SK-N-SH (cell line): ENCODE measurements at regions not wholly inside any gene's neighbourhood (a gene's known extent, or its start where the extent isn't known, plus 50 kb on each side); places are given as distances from the start of the nearest gene placed in this dataset.
"Not testable (repeated sequence)": the region's sequence is repeated elsewhere in the genome, so short reads cannot be mapped to it uniquely, and the experiment has no call there.

Source experiments
- CTCF ChIA-PET: fragments of 300-600, 350-600 bp; formaldehyde crosslinking; extraction: SDS; loops from one replicate; lab custom pipeline; 2021; lab: Yijun Ruan, JAX
- POLR2A ChIA-PET: fragments of 350-600 bp; sonication (Branson Sonifier 250); formaldehyde crosslinking; extraction: SDS; loops from one replicate; lab custom pipeline; 2020; ENCODE audit warnings: antibody characterized with exemption, inconsistent platforms; lab: Yijun Ruan, JAX
- DNase-seq: peaks from one replicate; pipeline ENCODE4 v3.0.0; 2012
- H2AFZ ChIP-seq: fragments of 200-600 bp; sonication (generic); 2 replicates; pipeline ENCODE4 v1.8.1; 2016; ENCODE audit warnings: antibody characterized with exemption, mild to moderate bottlenecking, low read depth
- H3F3A ChIP-seq: fragments of 200-600 bp; sonication (generic); replicated peaks from 2 replicates; pipeline ENCODE3; 2016; ENCODE audit warnings: antibody characterized with exemption, mild to moderate bottlenecking; ENCODE audit not compliant: insufficient read depth
- H3K27ac ChIP-seq, 2 experiments: fragments of 200-500 bp in 1 of 2; fragments of 200-600 bp in 1 of 2; sonication (Bioruptor generic) in 1 of 2; sonication (generic), shearing (Covaris generic) in 1 of 2; 2 replicates each; pipeline versions ENCODE4 v1.5.1 to v1.6.1; 2014 to 2016; ENCODE audit warnings: low read depth in 2 of 2, inconsistent platforms in 1 of 2, low read length in 1 of 2, mild to moderate bottlenecking in 1 of 2, mixed read lengths in 1 of 2
- H3K27me3 ChIP-seq: fragments of 200-600 bp; sonication (generic), shearing (Covaris generic); 2 replicates; pipeline ENCODE4 v1.6.1; 2016; ENCODE audit warnings: mixed run types; ENCODE audit not compliant: insufficient read depth
- H3K36me3 ChIP-seq, 2 experiments: fragments of 200-500 bp in 1 of 2; fragments of 200-600 bp in 1 of 2; sonication (Bioruptor generic) in 1 of 2; sonication (generic) in 1 of 2; replicated peaks in 1 of 2; 2 replicates each; pipeline versions ENCODE3 to v1.5.1; 2014 to 2016; ENCODE audit warnings: low read length in 1 of 2, mild to moderate bottlenecking in 1 of 2; ENCODE audit not compliant: insufficient read depth in 2 of 2, control insufficient read depth in 1 of 2
- H3K4me1 ChIP-seq, 2 experiments: fragments of 200-500 bp in 1 of 2; fragments of 200-600 bp in 1 of 2; sonication (Bioruptor generic) in 1 of 2; sonication (generic), shearing (Covaris generic) in 1 of 2; 2 replicates each; pipeline versions ENCODE4 v1.5.1 to v1.6.1; 2014 to 2016; ENCODE audit warnings: low read depth in 1 of 2, low read length in 1 of 2, mixed run types in 1 of 2; ENCODE audit not compliant: insufficient read depth in 2 of 2, control insufficient read depth in 1 of 2
- H3K4me2 ChIP-seq: fragments of 200-600 bp; sonication (generic), shearing (Covaris generic); 2 replicates; pipeline ENCODE4 v1.6.1; 2017; ENCODE audit warnings: mixed run types
- H3K4me3 ChIP-seq, 2 experiments: fragments of 200-500 bp in 1 of 2; fragments of 200-600 bp in 1 of 2; sonication (Bioruptor generic) in 1 of 2; sonication (generic), shearing (Covaris generic) in 1 of 2; 2 replicates each; pipeline versions ENCODE4 v1.5.1 to v1.8.1; 2014 to 2016; ENCODE audit warnings: low read depth in 2 of 2, inconsistent platforms in 1 of 2, low read length in 1 of 2, mild to moderate bottlenecking in 1 of 2, mixed read lengths in 1 of 2, moderate library complexity in 1 of 2
- H3K79me2 ChIP-seq: fragments of 200-600 bp; sonication (generic); 2 replicates; pipeline ENCODE4 v1.8.1; 2017; ENCODE audit warnings: mild to moderate bottlenecking; ENCODE audit not compliant: insufficient read depth
- H3K9ac ChIP-seq: fragments of 200-600 bp; sonication (generic); 2 replicates; pipeline ENCODE4 v1.6.1; 2017; ENCODE audit warnings: mixed run types
- H3K9me2 ChIP-seq: fragments of 200-600 bp; sonication (generic); 2 replicates; pipeline ENCODE4 v1.6.1; 2017; ENCODE audit warnings: mixed run types
- H3K9me3 ChIP-seq: fragments of 200-600 bp; sonication (generic); 2 replicates; pipeline ENCODE4 v1.6.1; 2017; ENCODE audit warnings: mixed run types, mild to moderate bottlenecking, moderate library complexity
- H4K20me1 ChIP-seq: fragments of 200-600 bp; sonication (generic); 2 replicates; pipeline ENCODE4 v1.6.1; 2017; ENCODE audit warnings: mild to moderate bottlenecking, mixed run types; ENCODE audit not compliant: insufficient read depth
- ELF1 ChIP-seq: IDR thresholded peaks from 2 replicates; pipeline ENCODE4 v1.4.0; 2012
- EP300 ChIP-seq, 2 experiments: IDR thresholded peaks; 2 replicates each; pipeline versions ENCODE4 v1.4.0 to v1.6.1; 2012; ENCODE audit warnings: borderline replicate concordance in 1 of 2, low read depth in 1 of 2, low read length in 1 of 2
- FOSL2 ChIP-seq: IDR thresholded peaks from 2 replicates; pipeline ENCODE4 v1.4.0; 2012; ENCODE audit warnings: low read depth, mild to moderate bottlenecking, moderate library complexity, borderline replicate concordance
- FOXJ3 ChIP-seq: sonication (generic); formaldehyde crosslinking; IDR thresholded peaks from 2 replicates; pipeline ENCODE4 v1.5.1; 2020; ENCODE audit warnings: mild to moderate bottlenecking, missing genetic modification reagents
- FOXM1 ChIP-seq: IDR thresholded peaks from 2 replicates; pipeline ENCODE4 v1.4.0; 2012; ENCODE audit warnings: low read depth, mild to moderate bottlenecking
- JUND ChIP-seq: IDR thresholded peaks from 2 replicates; pipeline ENCODE4 v1.4.0; 2012
- MEF2A ChIP-seq: IDR thresholded peaks from 2 replicates; pipeline ENCODE4 v1.4.0; 2012; ENCODE audit warnings: low read depth, borderline replicate concordance
- MXI1 ChIP-seq: IDR thresholded peaks from 2 replicates; pipeline ENCODE4 v1.6.1; 2012; ENCODE audit warnings: mild to moderate bottlenecking, low read depth, low read length, improper control_type of control experiment
- NFIC ChIP-seq: IDR thresholded peaks from 2 replicates; pipeline ENCODE4 v1.4.0; 2012; ENCODE audit warnings: borderline replicate concordance
- NRF1 ChIP-seq: IDR thresholded peaks from 2 replicates; pipeline ENCODE4 v1.6.1; 2012; ENCODE audit warnings: low read depth, mild to moderate bottlenecking, low read length
- POLR2AphosphoS5 ChIP-seq: IDR thresholded peaks from 2 replicates; pipeline ENCODE4 v1.6.1; 2012; ENCODE audit warnings: low read depth, low read length
- RXRA ChIP-seq: IDR thresholded peaks from 2 replicates; pipeline ENCODE4 v1.4.0; 2012; ENCODE audit warnings: low read depth, mild to moderate bottlenecking, borderline replicate concordance
- SMC3 ChIP-seq: IDR thresholded peaks from 2 replicates; pipeline ENCODE4 v1.6.1; 2012; ENCODE audit warnings: low read depth, low read length, improper control_type of control experiment
- YY1 ChIP-seq: IDR thresholded peaks from 2 replicates; pipeline ENCODE4 v1.4.0; 2012; ENCODE audit warnings: low read depth, mild to moderate bottlenecking
- WGBS: methylation state at CpG from one replicate; pipeline ENCODE4 v1.1.6; 2017; ENCODE audit warnings: low lambda C conversion rate; 5-methylcytosine and 5-hydroxymethylcytosine counted together
- TF ChIP-seq, protein P1 (sequence below): IDR thresholded peaks from 2 replicates; pipeline ENCODE4 v1.4.0; 2012; ENCODE audit warnings: low read depth
- TF ChIP-seq, protein P2 (sequence below): IDR thresholded peaks from 2 replicates; pipeline ENCODE4 v1.6.1; 2012; ENCODE audit warnings: mild to moderate bottlenecking, low read depth, low read length, moderate library complexity
- TF ChIP-seq, protein P3 (sequence below): IDR thresholded peaks from 2 replicates; pipeline ENCODE4; 2012
- TF ChIP-seq, protein P4 (sequence below): IDR thresholded peaks from 2 replicates; pipeline ENCODE4 v1.4.0; 2012; ENCODE audit warnings: low read depth, borderline replicate concordance

DNA sequence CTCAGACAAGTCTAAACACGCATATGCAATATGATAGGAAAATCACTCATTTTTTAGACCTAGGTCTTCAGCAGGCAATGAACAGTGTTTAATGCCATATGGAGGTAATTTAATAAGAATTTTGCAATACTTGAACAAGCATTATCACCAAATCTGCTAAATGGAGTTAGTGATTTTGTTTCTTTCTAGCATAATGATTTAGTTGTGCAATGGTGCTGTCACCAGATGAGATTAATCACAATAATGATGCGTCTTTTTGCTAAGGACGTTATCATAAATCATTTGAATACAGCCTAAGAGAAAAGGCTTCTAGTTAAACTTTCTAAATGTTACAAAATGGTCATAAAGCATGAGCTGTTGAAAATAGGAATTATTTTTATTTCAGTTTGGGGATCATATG lies 170.0 kb upstream of the SLC16A7 start:
- CTCF ChIA-PET, result no interaction called here
- no peak overlapping the region for H3K4me2 ChIP-seq
- H3K9me3 ChIP-seq, result no peaks in the 10 kb centered on the region
- H3K27me3 ChIP-seq, result no peaks in the 10 kb centered on the region; the same call in 1 of the 2 replicates
- POLR2A ChIA-PET, result no interaction called here
- no peak overlapping the region for H3K4me3 ChIP-seq
- H4K20me1 ChIP-seq, result no peaks in the 10 kb centered on the region
- H3K4me1 ChIP-seq, result no peaks in the 10 kb centered on the region
- no peaks in the 10 kb centered on the region for H3K79me2 ChIP-seq
- H3F3A ChIP-seq, result no peaks in the 10 kb centered on the region
- WGBS, result 10% methylated on average over 3 of the region's 3 CpGs
- no peaks in the 10 kb centered on the region for H3K9me2 ChIP-seq
- DNase-seq, result no peak
- H3K27ac ChIP-seq, result no peak overlapping the region
- no peaks in the 10 kb centered on the region for H3K36me3 ChIP-seq
- TF ChIP-seq, protein P1, sequence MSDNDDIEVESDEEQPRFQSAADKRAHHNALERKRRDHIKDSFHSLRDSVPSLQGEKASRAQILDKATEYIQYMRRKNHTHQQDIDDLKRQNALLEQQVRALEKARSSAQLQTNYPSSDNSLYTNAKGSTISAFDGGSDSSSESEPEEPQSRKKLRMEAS, result no peak
- TF ChIP-seq POLR2AphosphoS5, result no peak
- TF ChIP-seq SMC3, result no peak
- no peak for TF ChIP-seq ELF1
- no peak for TF ChIP-seq NFIC
- TF ChIP-seq, protein P2, sequence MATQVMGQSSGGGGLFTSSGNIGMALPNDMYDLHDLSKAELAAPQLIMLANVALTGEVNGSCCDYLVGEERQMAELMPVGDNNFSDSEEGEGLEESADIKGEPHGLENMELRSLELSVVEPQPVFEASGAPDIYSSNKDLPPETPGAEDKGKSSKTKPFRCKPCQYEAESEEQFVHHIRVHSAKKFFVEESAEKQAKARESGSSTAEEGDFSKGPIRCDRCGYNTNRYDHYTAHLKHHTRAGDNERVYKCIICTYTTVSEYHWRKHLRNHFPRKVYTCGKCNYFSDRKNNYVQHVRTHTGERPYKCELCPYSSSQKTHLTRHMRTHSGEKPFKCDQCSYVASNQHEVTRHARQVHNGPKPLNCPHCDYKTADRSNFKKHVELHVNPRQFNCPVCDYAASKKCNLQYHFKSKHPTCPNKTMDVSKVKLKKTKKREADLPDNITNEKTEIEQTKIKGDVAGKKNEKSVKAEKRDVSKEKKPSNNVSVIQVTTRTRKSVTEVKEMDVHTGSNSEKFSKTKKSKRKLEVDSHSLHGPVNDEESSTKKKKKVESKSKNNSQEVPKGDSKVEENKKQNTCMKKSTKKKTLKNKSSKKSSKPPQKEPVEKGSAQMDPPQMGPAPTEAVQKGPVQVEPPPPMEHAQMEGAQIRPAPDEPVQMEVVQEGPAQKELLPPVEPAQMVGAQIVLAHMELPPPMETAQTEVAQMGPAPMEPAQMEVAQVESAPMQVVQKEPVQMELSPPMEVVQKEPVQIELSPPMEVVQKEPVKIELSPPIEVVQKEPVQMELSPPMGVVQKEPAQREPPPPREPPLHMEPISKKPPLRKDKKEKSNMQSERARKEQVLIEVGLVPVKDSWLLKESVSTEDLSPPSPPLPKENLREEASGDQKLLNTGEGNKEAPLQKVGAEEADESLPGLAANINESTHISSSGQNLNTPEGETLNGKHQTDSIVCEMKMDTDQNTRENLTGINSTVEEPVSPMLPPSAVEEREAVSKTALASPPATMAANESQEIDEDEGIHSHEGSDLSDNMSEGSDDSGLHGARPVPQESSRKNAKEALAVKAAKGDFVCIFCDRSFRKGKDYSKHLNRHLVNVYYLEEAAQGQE, result no peak
- TF ChIP-seq MEF2A, result no peak
- TF ChIP-seq FOXM1, result no peak
- TF ChIP-seq, protein P3, sequence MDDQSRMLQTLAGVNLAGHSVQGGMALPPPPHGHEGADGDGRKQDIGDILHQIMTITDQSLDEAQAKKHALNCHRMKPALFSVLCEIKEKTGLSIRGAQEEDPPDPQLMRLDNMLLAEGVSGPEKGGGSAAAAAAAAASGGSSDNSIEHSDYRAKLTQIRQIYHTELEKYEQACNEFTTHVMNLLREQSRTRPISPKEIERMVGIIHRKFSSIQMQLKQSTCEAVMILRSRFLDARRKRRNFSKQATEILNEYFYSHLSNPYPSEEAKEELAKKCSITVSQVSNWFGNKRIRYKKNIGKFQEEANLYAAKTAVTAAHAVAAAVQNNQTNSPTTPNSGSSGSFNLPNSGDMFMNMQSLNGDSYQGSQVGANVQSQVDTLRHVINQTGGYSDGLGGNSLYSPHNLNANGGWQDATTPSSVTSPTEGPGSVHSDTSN, result no peak
- no peak for TF ChIP-seq YY1
- no peak for TF ChIP-seq NRF1
- TF ChIP-seq, protein P4, sequence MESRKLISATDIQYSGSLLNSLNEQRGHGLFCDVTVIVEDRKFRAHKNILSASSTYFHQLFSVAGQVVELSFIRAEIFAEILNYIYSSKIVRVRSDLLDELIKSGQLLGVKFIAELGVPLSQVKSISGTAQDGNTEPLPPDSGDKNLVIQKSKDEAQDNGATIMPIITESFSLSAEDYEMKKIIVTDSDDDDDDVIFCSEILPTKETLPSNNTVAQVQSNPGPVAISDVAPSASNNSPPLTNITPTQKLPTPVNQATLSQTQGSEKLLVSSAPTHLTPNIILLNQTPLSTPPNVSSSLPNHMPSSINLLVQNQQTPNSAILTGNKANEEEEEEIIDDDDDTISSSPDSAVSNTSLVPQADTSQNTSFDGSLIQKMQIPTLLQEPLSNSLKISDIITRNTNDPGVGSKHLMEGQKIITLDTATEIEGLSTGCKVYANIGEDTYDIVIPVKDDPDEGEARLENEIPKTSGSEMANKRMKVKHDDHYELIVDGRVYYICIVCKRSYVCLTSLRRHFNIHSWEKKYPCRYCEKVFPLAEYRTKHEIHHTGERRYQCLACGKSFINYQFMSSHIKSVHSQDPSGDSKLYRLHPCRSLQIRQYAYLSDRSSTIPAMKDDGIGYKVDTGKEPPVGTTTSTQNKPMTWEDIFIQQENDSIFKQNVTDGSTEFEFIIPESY, result no peak
- TF ChIP-seq RXRA, result no peak
- no peak for TF ChIP-seq FOSL2
- TF ChIP-seq JUND, result no peak
- no peak for TF ChIP-seq EP300 (IDR thresholded peaks at IDR 0.05; ENCODE audit: borderline replicate concordance in 1 of 2, low read depth in 1 of 2, low read length in 1 of 2)
- TF ChIP-seq FOXJ3 (CRISPR knock-in tag), result no peak
- no peak for TF ChIP-seq MXI1
- TF ChIP-seq, all 33 proteins: peak for 0
- Histone ChIP-seq H2AFZ (no peak overlapping the region), H3K9ac (no peak overlapping the region)

DNA sequence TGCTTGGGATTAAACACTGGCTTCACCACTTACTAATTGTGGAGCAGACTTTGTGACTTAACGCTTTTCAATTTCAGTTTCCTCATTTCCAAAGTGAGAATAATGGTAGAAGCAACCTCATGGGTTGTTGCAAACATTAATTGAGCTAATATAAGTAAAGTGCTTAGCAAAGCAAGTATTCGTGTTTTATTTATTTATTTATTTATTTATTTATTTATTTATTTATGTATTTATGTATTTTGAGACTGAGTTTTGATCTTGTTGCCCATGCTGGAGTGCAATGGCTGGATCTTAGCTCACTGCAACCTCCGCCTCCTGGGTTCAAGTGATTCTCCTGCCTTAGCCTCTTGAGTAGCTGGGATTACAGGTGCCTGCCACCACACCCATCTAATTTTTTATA lies 171.2 kb upstream of the SLC16A7 start:
- H3K27ac ChIP-seq, H2AFZ ChIP-seq, H4K20me1 ChIP-seq, DNase-seq, H3K4me2 ChIP-seq, H3K9me3 ChIP-seq, H3K4me3 ChIP-seq, H3K4me1 ChIP-seq, H3K9me2 ChIP-seq, H3K79me2 ChIP-seq, H3K36me3 ChIP-seq, POLR2A ChIA-PET, H3K9ac ChIP-seq, H3K27me3 ChIP-seq, H3F3A ChIP-seq: not testable (repeated sequence)
- WGBS, result 20% methylated on average over 3 of the region's 3 CpGs
- CTCF ChIA-PET, result interaction anchor here (1.4 kb wide), 1 partner anchor 410 kb away, joined by 5 read pairs; no protein-coding TSS in a partner anchor
